Natural killer cell (primary cell): ENCODE measurements at regions not wholly inside any gene's neighbourhood (a gene's known extent, or its start where the extent isn't known, plus 50 kb on each side); places are given as distances from the start of the nearest gene placed in this dataset.

Source experiments
- ATAC-seq, 3 donors: fragments of 150-1000 bp in 2 of 3; fragments of 200-7000 bp in 1 of 3; cut with Tn5 transposase; 1 replicate in 1 of 3; 2 replicates in 2 of 3; pipeline ENCODE4 v1.10.0; 2021; ENCODE audit warnings: mild to moderate bottlenecking in 2 of 3, moderate library complexity in 2 of 3
- DNase-seq, 2 donors: peaks; one replicate each; pipeline versions ENCODE4 v3.0.0 to v3.0.0-alpha.2; 2013 to 2021; ENCODE audit warnings: mixed read lengths in 1 of 2
- H3K27ac ChIP-seq: one replicate; pipeline ENCODE4 v1.5.1; 2013; ENCODE audit warnings: mild to moderate bottlenecking, low read length
- H3K27me3 ChIP-seq: one replicate; pipeline ENCODE4 v1.6.1; 2013; ENCODE audit warnings: low read length; ENCODE audit not compliant: control insufficient read depth, insufficient read depth
- H3K36me3 ChIP-seq: one replicate; pipeline ENCODE4 v1.6.1; 2013; ENCODE audit warnings: low read length; ENCODE audit not compliant: control insufficient read depth, insufficient read depth
- H3K4me1 ChIP-seq: one replicate; pipeline ENCODE4 v1.6.1; 2013; ENCODE audit warnings: low read length; ENCODE audit not compliant: control insufficient read depth, insufficient read depth
- H3K4me3 ChIP-seq: one replicate; pipeline ENCODE4 v1.5.1; 2013; ENCODE audit warnings: low read length
- H3K9me3 ChIP-seq: one replicate; pipeline ENCODE4 v1.6.1; 2013; ENCODE audit warnings: low read length; ENCODE audit not compliant: control insufficient read depth, insufficient read depth
- H3K27ac Mint-ChIP-seq, 2 donors: one replicate each; pipeline ENCODE4 v1.8.0; 2022; ENCODE audit warnings: mild to moderate bottlenecking in 2 of 2, mixed read lengths in 2 of 2, moderate library complexity in 1 of 2
- H3K27me3 Mint-ChIP-seq, 2 donors: one replicate each; pipeline ENCODE4 v1.8.0; 2022; ENCODE audit warnings: low read depth in 2 of 2, mixed read lengths in 2 of 2
- H3K36me3 Mint-ChIP-seq: one replicate; pipeline ENCODE4 v1.8.0; 2022; ENCODE audit warnings: mixed read lengths
- H3K4me1 Mint-ChIP-seq, 2 donors: one replicate each; pipeline ENCODE4 v1.8.0; 2022; ENCODE audit warnings: mixed read lengths in 2 of 2
- H3K4me3 Mint-ChIP-seq: one replicate; pipeline ENCODE4 v1.8.0; 2022; ENCODE audit warnings: mild to moderate bottlenecking, moderate library complexity, mixed read lengths
- H3K9me3 Mint-ChIP-seq, 2 donors: one replicate each; pipeline ENCODE4 v1.8.0; 2022; ENCODE audit warnings: mixed read lengths in 2 of 2
- WGBS: methylation state at CpG from one replicate; pipeline ENCODE4 v1.1.7; 2013; ENCODE audit warnings: missing lambda C conversion rate; ENCODE audit not compliant: insufficient coverage; 5-methylcytosine and 5-hydroxymethylcytosine counted together
- intact Hi-C: fragments of 100-400 bp; cut with micrococcal nuclease; formaldehyde crosslinking; loops from one replicate; pipeline ENCODE4 v1.14.2; 2022
- TF ChIP-seq, protein P1 (sequence below): fragments of 200-600 bp; IDR thresholded peaks from one replicate; pipeline ENCODE4 v1.8.0; 2022; ENCODE audit warnings: antibody characterized with exemption

DNA sequence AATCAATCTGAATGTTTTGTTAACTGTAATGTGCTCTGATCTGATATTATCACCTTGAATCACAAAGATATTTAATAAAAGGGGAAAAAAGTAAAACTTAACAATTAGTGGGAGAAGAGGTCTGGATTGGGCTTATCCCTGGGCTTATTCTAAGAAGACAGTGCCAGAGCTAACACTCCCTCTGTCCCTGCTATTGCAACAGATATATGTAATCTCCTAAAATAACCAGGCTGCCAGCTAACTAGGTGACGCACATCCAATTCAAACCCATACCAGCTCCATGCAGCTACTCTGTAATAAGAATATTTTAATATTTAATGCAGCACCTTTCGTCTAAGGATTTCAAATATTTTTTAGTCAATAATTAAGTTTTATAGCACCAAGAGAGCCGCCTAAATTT lies 330.1 kb upstream of the MARCKS start:
- H3K27me3 Mint-ChIP-seq: no peaks in the 10 kb centered on the region
- H3K9me3 ChIP-seq: no peaks in the 10 kb centered on the region
- H3K4me1 ChIP-seq: no peaks in the 10 kb centered on the region
- H3K27ac Mint-ChIP-seq: no peak overlapping the region
- 100% methylated on average over 1 of the region's 3 CpGs for WGBS
- intact Hi-C loops: no loop called here
- no peak overlapping the region for H3K4me3 Mint-ChIP-seq
- no peaks in the 10 kb centered on the region for H3K36me3 ChIP-seq
- ATAC-seq (no peak), DNase-seq (no peak)
- H3K36me3 Mint-ChIP-seq: no peaks in the 10 kb centered on the region
- H3K4me3 ChIP-seq: no peak overlapping the region
- H3K27ac ChIP-seq: no peak overlapping the region
- H3K27me3 ChIP-seq: no peaks in the 10 kb centered on the region
- TF ChIP-seq, protein P1, sequence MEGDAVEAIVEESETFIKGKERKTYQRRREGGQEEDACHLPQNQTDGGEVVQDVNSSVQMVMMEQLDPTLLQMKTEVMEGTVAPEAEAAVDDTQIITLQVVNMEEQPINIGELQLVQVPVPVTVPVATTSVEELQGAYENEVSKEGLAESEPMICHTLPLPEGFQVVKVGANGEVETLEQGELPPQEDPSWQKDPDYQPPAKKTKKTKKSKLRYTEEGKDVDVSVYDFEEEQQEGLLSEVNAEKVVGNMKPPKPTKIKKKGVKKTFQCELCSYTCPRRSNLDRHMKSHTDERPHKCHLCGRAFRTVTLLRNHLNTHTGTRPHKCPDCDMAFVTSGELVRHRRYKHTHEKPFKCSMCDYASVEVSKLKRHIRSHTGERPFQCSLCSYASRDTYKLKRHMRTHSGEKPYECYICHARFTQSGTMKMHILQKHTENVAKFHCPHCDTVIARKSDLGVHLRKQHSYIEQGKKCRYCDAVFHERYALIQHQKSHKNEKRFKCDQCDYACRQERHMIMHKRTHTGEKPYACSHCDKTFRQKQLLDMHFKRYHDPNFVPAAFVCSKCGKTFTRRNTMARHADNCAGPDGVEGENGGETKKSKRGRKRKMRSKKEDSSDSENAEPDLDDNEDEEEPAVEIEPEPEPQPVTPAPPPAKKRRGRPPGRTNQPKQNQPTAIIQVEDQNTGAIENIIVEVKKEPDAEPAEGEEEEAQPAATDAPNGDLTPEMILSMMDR: no peak
- H3K9me3 Mint-ChIP-seq: peaks cover 4 to 11% of the 10 kb centered on the region in 2 donors
- no peaks in the 10 kb centered on the region for H3K4me1 Mint-ChIP-seq

DNA sequence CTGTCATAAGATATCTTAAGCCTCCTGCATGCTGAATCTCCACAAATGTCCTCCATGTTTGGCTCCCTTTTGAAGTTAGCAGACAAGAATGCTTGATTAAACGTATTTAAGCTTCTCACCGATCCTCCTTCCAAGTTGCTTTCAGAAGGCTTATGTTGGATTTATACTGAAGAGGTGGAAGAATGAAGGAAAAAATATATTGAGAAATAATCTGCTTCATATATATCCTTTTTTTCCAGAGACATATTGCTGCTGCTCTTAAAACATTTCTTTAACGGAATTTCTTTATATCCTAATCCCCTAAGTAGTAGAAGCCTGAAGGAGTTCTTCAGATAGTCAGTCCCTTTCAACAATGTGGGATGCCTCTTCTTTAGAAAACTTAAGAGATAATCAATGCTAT lies 329.0 kb upstream of the MARCKS start:
- ATAC-seq (no peak), DNase-seq (no peak)
- TF ChIP-seq, protein P1: no peak
- no peaks in the 10 kb centered on the region for H3K27me3 ChIP-seq
- intact Hi-C loops: no loop called here
- Mint-ChIP-seq H3K4me3 (no peak overlapping the region), H3K9me3 (peaks cover 4 to 11% of the 10 kb centered on the region in 2 donors), H3K27me3 (no peaks in the 10 kb centered on the region), H3K36me3 (no peaks in the 10 kb centered on the region), H3K27ac (no peak overlapping the region), H3K4me1 (no peaks in the 10 kb centered on the region)
- H3K27ac ChIP-seq: no peak overlapping the region
- no peaks in the 10 kb centered on the region for H3K9me3 ChIP-seq
- no peaks in the 10 kb centered on the region for H3K4me1 ChIP-seq
- H3K4me3 ChIP-seq: no peak overlapping the region
- 90% methylated on average over 2 of the region's 3 CpGs for WGBS
- H3K36me3 ChIP-seq: no peaks in the 10 kb centered on the region

GRCh38 chr6:113529196-113529595 lies 327.9 kb upstream of the MARCKS start:
- Histone ChIP-seq H3K4me3 (no peak overlapping the region), H3K27me3 (no peaks in the 10 kb centered on the region), H3K36me3 (no peaks in the 10 kb centered on the region), H3K27ac (no peak overlapping the region), H3K4me1 (no peaks in the 10 kb centered on the region), H3K9me3 (no peaks in the 10 kb centered on the region)
- intact Hi-C loops: no loop called here
- no peak for ATAC-seq
- no peak for DNase-seq
- H3K9me3 Mint-ChIP-seq: peaks cover 4 to 11% of the 10 kb centered on the region in 2 donors
- H3K4me1 Mint-ChIP-seq: no peaks in the 10 kb centered on the region
- no peaks in the 10 kb centered on the region for H3K27me3 Mint-ChIP-seq
- no peaks in the 10 kb centered on the region for H3K36me3 Mint-ChIP-seq
- TF ChIP-seq, protein P1: no peak
- no peak overlapping the region for H3K27ac Mint-ChIP-seq
- H3K4me3 Mint-ChIP-seq: no peak overlapping the region

GRCh38 chr6:113529879-113530278 lies 327.3 kb upstream of the MARCKS start:
- no CpG with 5 or more reads among the region's 1 CpG for WGBS
- Mint-ChIP-seq H3K4me3 (no peak overlapping the region), H3K4me1 (no peaks in the 10 kb centered on the region), H3K27ac (no peak overlapping the region), H3K9me3 (peaks cover 4 to 7% of the 10 kb centered on the region in 2 donors), H3K36me3 (no peaks in the 10 kb centered on the region), H3K27me3 (no peaks in the 10 kb centered on the region)
- Histone ChIP-seq H3K9me3 (no peaks in the 10 kb centered on the region), H3K27me3 (no peaks in the 10 kb centered on the region), H3K4me3 (no peak overlapping the region), H3K27ac (no peak overlapping the region), H3K36me3 (no peaks in the 10 kb centered on the region), H3K4me1 (no peaks in the 10 kb centered on the region)
- DNase-seq (no peak), ATAC-seq (no peak)
- TF ChIP-seq, protein P1: no peak
- intact Hi-C loops: no loop called here
